ENCODE measurements at regions not wholly inside any gene's neighbourhood (a gene's known extent, or its start where the extent isn't known, plus 50 kb on each side); places are given as distances from the start of the nearest gene placed in this dataset.

GRCh38 chr7:113444261-113444660 lies 325.9 kb upstream of the SMIM30 start:
- Histone ChIP-seq H3K36me3 (ENCODE audit: control insufficient read depth, insufficient read depth, low read length) (no peaks in the 10 kb centered on the region), H3K27me3 (ENCODE audit: control insufficient read depth, insufficient read depth, low read length) (no peaks in the 10 kb centered on the region), H3K4me3 (ENCODE audit: low read depth, low read length) (no peak overlapping the region)
- FAIRE-seq (no peak), DNase-seq (ENCODE audit: low read depth) (peak; percentile 53)
- no peak for TF ChIP-seq CTCF (IDR thresholded peaks at IDR 0.05; ENCODE audit: insufficient read depth, low read length, severe bottlenecking)

GRCh38 chr7:113440173-113440572 lies 321.8 kb upstream of the SMIM30 start:
- TF ChIP-seq CTCF (IDR thresholded peaks at IDR 0.05; ENCODE audit: insufficient read depth, low read length, severe bottlenecking) = no peak
- DNase-seq (ENCODE audit: low read depth) (no peak), FAIRE-seq (no peak)
- Histone ChIP-seq H3K36me3 (ENCODE audit: control insufficient read depth, insufficient read depth, low read length) (no peaks in the 10 kb centered on the region), H3K27me3 (ENCODE audit: control insufficient read depth, insufficient read depth, low read length) (no peaks in the 10 kb centered on the region), H3K4me3 (ENCODE audit: low read depth, low read length) (no peak overlapping the region)

GRCh38 chr7:113431406-113431805 lies 313.1 kb upstream of the SMIM30 start:
- H3K36me3 ChIP-seq (ENCODE audit: control insufficient read depth, insufficient read depth, low read length) = no peaks in the 10 kb centered on the region
- no peak for TF ChIP-seq CTCF (IDR thresholded peaks at IDR 0.05; ENCODE audit: insufficient read depth, low read length, severe bottlenecking)
- H3K4me3 ChIP-seq (ENCODE audit: low read depth, low read length) = no peak overlapping the region
- H3K27me3 ChIP-seq (ENCODE audit: control insufficient read depth, insufficient read depth, low read length) = no peaks in the 10 kb centered on the region
- FAIRE-seq (no peak), DNase-seq (ENCODE audit: low read depth) (no peak)

- TF ChIP-seq CTCF (IDR thresholded peaks at IDR 0.05; ENCODE audit: insufficient read depth, low read length, severe bottlenecking) = no peak
- H3K36me3 ChIP-seq (ENCODE audit: control insufficient read depth, insufficient read depth, low read length) = no peaks in the 10 kb centered on the region
- no peaks in the 10 kb centered on the region for H3K27me3 ChIP-seq (ENCODE audit: control insufficient read depth, insufficient read depth, low read length)
- no peak for DNase-seq (ENCODE audit: low read depth)
- no peak for FAIRE-seq
- no peak overlapping the region for H3K4me3 ChIP-seq (ENCODE audit: low read depth, low read length)
Observed at GRCh38 chr7:113424185-113424817, 305.9 kb upstream of the SMIM30 start.

GRCh38 chr7:113421696-113422330 lies 303.5 kb upstream of the SMIM30 start:
- DNase-seq (ENCODE audit: low read depth) = peak; percentile 76
- Histone ChIP-seq H3K27me3 (ENCODE audit: control insufficient read depth, insufficient read depth, low read length) (no peaks in the 10 kb centered on the region), H3K36me3 (ENCODE audit: control insufficient read depth, insufficient read depth, low read length) (no peaks in the 10 kb centered on the region), H3K4me3 (ENCODE audit: low read depth, low read length) (no peak overlapping the region)
- TF ChIP-seq CTCF (IDR thresholded peaks at IDR 0.05; ENCODE audit: insufficient read depth, low read length, severe bottlenecking) = peak; percentile 88
- peak; percentile 55 for FAIRE-seq
